ENCODE measurements at regions not wholly inside any gene's neighbourhood (a gene's known extent, or its start where the extent isn't known, plus 50 kb on each side); places are given as distances from the start of the nearest gene placed in this dataset.
"Not testable (repeated sequence)": the region's sequence is repeated elsewhere in the genome, so short reads cannot be mapped to it uniquely, and the experiment has no call there.

- DNase-seq, result not testable (repeated sequence)
Observed at GRCh38 chr19:28611227-28611914, 601.6 kb downstream of the UQCRFS1 start.

GRCh38 chr19:28610731-28611130 lies 602.2 kb downstream of the UQCRFS1 start:
- no peak for DNase-seq

GRCh38 chr19:28609944-28610343 lies 603.0 kb downstream of the UQCRFS1 start:
- no peak for DNase-seq

GRCh38 chr19:28609091-28609755 lies 603.7 kb downstream of the UQCRFS1 start:
- no peak for DNase-seq

- DNase-seq, result no peak
Observed at GRCh38 chr19:28608292-28608691, 604.7 kb downstream of the UQCRFS1 start.

- DNase-seq, result no peak
Observed at GRCh38 chr19:28607066-28607583, 605.8 kb downstream of the UQCRFS1 start.

GRCh38 chr19:28606269-28607032 lies 606.5 kb downstream of the UQCRFS1 start:
- no peak for DNase-seq

GRCh38 chr19:28605501-28606268 lies 607.3 kb downstream of the UQCRFS1 start:
- no peak for DNase-seq

GRCh38 chr19:28603453-28603852 lies 609.5 kb downstream of the UQCRFS1 start:
- DNase-seq, result no peak

GRCh38 chr19:28602675-28603298 lies 610.2 kb downstream of the UQCRFS1 start:
- DNase-seq, result no peak

GRCh38 chr19:28601723-28602440 lies 611.1 kb downstream of the UQCRFS1 start:
- DNase-seq, result no peak

GRCh38 chr19:28598861-28599260 lies 614.1 kb downstream of the UQCRFS1 start:
- no peak for DNase-seq

GRCh38 chr19:28596561-28597071 lies 616.3 kb downstream of the UQCRFS1 start:
- no peak for DNase-seq

GRCh38 chr19:28595722-28596480 lies 617.0 kb downstream of the UQCRFS1 start:
- no peak for DNase-seq

GRCh38 chr19:28594737-28595136 lies 618.2 kb downstream of the UQCRFS1 start:
- DNase-seq, result no peak

GRCh38 chr19:28589991-28590411 lies 623.0 kb downstream of the UQCRFS1 start:
- not testable (repeated sequence) for DNase-seq

- DNase-seq, result no peak
Observed at GRCh38 chr19:28586474-28586873, 626.5 kb downstream of the UQCRFS1 start.

GRCh38 chr19:28585796-28586195 lies 627.2 kb downstream of the UQCRFS1 start:
- DNase-seq, result no peak

GRCh38 chr19:28583713-28584112 lies 629.2 kb downstream of the UQCRFS1 start:
- DNase-seq, result no peak

- DNase-seq, result no peak
Observed at GRCh38 chr19:28583242-28583641, 629.7 kb downstream of the UQCRFS1 start.

- DNase-seq, result no peak
Observed at GRCh38 chr19:28582796-28583195, 630.2 kb downstream of the UQCRFS1 start.
